GM15510 (cell line): ENCODE measurements at regions not wholly inside any gene's neighbourhood (a gene's known extent, or its start where the extent isn't known, plus 50 kb on each side); places are given as distances from the start of the nearest gene placed in this dataset.

ENCODE experiments used
- POLR2A ChIP-seq: IDR thresholded peaks from 3 replicates; pipeline ENCODE4 v1.6.1; 2011; ENCODE audit warnings: borderline replicate concordance; ENCODE audit not compliant: insufficient read length; ENCODE audit errors: extremely low read depth

DNA sequence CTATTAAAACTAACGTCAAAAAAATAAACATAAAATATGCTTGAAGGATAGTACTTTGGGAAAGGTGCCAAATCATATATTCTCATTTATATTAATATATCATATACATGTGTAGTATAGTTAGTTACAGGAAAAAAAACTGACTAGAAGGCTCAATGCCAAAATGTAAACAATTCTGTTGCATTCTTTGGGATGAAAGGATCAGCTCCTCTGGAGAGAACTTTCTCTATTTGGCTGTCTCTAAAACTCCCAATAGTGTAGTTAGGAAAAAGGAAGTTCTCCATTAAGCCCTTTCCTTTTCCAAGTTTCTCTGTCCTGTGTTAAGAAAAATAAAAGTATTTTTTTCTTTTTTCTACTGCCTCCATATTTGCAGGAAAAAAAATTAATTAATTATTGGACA lies 86.5 kb upstream of the BTN3A2 start:
- TF ChIP-seq POLR2A: no peak

GRCh38 chr6:26280407-26280806 lies 84.6 kb upstream of the BTN3A2 start:
- no peak for TF ChIP-seq POLR2A

DNA sequence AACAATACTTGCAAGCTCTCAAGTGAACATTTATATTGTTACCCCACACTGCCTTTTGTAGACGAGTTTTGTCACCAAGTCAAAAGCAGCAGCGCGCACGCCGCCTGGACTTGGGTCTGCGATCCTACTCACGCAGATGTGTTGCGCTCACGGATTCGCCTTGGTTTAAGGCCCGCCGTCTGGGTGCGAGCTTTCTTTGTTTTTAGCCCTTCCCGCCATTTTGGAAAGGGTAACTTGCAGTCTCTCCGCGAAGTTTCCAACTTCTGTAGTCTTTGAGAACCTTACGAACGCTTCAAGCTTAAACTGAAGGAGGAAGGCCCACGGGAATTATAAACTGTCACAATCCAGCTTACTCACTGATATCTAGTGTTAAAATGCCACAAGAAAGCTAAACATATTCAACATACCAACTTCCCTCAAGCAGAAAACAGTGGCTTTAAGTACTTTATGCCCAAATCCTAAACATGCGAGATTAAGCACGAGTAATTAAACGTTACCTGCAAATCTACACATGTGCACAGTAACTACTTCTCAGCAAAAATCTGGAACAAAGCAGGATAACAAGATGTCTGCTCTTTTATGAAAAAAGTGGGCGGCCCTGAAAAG lies 80.4 kb upstream of the BTN3A2 start:
- TF ChIP-seq POLR2A: peak; percentile 36

DNA sequence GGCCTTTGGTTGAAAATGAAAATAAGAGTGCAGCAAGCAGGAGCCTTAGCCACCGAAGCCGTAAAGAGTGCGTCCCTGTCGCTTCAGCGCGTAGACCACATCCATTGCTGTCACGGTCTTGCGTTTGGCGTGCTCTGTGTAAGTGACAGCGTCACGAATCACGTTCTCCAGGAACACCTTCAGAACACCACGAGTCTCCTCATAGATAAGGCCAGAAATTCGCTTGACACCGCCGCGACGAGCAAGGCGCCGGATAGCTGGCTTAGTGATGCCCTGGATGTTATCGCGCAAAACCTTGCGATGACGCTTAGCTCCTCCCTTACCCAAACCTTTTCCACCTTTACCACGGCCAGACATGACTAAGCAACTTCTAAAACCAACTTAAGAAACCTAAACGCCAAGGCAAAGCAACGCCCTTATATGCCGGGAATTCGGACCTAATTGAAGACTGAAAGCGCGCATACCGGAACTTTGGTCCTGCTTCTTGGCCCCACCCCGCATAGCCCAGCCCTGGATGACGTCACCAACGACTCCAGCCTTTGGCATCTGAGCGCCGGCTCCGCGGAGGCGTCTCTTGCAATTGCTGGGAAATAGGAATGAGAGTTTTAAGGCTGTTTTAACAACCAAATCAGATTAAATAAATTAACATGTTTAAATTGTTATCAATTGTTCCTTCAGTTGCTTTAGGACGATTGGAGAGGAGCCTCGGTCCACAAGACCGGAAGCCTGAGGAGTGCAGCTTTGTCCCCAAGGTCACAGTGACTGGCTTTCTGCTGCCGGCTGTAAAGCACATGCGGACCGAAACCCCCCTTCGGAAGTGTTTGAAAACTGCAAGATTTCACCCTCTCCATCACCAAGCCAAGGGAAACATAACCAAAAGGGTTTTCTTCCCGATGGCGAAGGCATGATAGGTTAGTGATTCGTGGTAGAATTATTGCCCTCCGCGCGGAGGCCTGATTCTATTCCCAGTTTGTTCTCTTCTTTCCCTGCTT lies 79.6 kb upstream of the BTN3A2 start:
- peak; percentile 99 for TF ChIP-seq POLR2A

GRCh38 chr6:26286168-26286877 lies 78.7 kb upstream of the BTN3A2 start:
- no peak for TF ChIP-seq POLR2A

DNA sequence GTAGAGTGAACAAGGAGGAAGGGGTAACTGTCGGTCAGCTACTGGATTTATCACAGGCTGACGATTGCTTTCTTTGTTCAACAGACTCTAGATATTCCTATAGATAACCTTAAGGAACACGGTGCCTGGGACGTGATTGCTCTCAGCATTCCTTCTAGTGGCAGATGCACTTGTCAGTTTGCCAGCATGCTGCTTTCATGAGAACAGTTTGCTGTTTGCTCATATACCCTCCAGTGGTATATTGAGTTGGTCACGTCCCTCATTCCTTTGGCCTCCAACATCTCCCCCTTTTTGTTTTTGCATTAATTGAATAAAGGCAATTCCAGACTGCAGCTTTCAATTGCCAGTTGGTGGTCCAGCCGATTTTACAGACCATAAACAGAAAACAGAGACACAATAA lies 76.8 kb upstream of the BTN3A2 start:
- no peak for TF ChIP-seq POLR2A

- no peak for TF ChIP-seq POLR2A
These were observed 74.1 kb upstream of the BTN3A2 start for GRCh38 chr6:26290941-26291340.

DNA sequence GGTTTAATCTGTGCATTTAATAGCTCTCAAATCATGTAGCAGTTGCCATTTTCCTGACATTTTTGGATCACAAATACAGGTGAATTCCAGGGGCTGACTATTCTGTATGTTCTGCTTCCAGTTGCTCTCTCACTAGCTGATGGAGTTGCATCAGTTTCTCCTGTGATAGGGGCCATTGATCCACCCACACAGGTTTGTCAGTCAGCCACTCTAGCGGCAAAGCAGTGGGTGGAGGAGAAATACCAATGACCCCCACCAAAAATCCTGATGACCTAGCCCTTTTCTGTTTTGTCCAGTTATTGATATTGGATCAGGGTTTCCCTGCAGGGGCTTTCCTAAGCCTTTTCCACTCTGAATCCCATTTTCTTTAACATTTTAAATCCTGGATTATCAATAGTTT lies 72.3 kb upstream of the BTN3A2 start:
- TF ChIP-seq POLR2A: no peak

GRCh38 chr6:26294302-26294701 lies 70.7 kb upstream of the BTN3A2 start:
- no peak for TF ChIP-seq POLR2A

DNA sequence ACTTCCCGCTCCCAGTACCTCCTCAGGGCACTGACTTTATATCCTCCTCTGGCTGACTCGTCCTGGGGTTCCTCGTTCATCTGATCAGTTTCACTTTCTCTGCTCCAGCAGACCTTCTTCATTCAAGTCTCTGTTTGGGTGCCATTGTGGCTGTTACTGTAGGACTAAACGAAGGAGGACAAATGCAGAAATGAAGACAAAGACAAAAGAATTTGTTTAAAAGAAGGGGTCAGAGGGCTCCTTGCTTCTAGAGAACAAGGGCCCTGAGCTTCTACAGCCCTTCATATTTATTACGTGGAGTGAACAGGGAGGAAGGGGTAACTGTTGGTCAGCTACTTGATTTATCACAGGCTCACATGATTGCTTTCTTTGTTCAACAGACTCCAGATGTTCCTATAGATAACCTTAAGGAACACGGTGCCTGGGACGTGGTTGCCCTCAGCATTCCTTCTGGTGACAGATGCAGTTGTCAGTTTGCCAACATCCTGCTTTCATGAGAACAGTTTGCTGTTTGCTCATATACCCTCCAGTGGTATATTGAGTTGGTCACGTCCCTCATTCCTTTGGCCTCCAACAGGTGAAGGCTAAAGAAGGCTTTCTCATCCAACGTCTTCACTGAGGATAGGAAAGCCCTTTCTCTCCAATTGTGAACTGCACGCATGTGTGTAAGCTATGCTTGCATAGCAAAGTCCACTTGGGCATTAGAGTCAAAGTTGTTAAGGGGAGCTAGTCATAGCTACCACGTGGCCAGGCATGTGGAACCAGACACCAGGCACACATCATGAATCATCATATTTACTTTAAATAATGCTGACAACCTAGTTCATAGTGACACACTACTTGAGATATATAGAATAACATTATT lies 69.1 kb upstream of the BTN3A2 start:
- no peak for TF ChIP-seq POLR2A

DNA sequence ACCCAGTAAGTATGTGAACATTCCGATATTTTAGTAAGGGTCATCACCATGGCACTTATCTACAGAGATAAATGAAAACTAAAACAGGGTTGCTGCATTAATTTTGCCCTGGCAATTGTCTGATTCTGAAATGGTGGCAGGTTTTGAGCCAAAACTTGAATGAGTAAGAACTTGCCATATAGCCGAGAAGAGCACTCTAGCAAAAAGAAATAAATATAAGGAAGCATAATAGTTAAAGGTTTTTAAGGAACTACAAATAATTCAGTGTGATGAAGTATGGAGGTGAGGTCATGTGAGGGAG lies 68.5 kb upstream of the BTN3A2 start:
- no peak for TF ChIP-seq POLR2A

DNA sequence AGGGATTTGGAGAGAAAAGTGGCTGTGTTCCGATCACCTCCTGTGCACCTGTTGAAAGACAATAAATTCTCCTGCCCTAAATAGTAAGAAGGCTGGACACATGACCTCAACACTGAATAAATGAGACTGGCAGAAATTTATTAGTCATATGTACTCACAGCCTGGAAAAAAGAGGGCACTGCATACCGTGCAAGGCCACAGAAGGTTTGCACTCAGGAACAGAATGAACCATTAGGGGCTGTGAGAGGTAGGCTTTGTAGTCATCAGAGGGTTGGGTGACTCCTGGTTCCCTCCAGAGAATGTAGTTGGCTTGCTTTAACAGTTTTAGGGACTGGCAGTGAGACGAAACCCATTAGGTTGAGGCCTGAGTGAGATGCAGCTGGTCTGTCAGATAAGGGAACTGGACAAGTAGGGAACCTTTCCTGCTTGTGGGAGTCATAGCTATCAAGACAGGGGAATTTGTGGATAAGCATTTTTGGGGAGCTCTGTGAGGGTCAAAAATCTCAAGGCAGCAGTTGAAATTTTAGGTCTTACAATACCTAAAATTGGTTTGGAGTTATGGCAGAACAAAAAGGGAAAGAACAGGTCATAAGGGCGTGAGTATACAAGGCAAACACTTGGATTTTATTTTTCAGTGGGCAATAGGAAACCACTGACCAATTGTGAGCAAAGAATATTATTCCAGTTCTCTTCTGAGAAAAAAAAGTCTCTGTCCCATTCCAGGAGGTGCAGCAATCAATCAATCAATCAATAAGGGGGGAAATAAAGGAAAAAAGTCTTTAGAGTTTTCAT lies 67.9 kb upstream of the BTN3A2 start:
- no peak for TF ChIP-seq POLR2A

DNA sequence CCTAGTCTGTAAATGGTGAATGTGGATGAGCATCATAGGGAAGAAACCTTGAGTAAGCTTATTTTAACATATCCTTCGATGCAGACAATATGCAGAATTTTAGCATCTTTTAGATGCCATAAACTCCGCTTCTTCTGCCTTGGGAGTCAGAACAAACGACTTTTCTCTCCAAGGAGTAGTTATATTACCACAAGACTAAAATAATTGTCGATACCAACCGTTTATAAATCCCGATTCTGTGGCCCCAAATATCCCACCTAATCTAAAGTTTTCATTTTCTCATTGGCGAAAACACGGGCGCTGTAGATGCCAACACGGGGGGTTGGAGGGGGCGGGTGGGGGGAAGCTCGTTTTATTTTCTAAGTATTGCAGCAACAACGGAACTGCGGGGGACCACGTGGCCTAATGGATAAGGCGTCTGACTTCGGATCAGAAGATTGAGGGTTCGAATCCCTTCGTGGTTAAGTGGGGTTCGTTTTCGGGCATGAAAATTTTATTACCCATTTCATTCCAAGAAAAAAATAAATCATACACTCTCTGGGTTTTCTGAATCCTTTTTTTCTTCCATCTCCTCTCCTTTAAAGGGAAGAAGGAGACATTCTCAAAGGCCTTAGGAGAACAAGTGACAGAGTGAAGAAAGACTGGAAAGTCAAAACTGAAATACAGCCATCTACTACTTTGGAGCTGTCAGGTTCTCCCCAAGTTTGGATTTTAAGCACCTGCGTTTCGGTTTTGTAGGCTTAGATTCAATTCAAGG lies 65.5 kb upstream of the BTN3A2 start:
- TF ChIP-seq POLR2A: no peak
